GM12878 (cell line): ENCODE measurements at regions not wholly inside any gene's neighbourhood (a gene's known extent, or its start where the extent isn't known, plus 50 kb on each side); places are given as distances from the start of the nearest gene placed in this dataset.
"Not testable (repeated sequence)": the region's sequence is repeated elsewhere in the genome, so short reads cannot be mapped to it uniquely, and the experiment has no call there.

Experiments used
- ATAC-seq: fragments of 200-7000 bp; cut with Tn5 transposase; 3 replicates; pipeline ENCODE4 v1.9.1; 2020; ENCODE audit warnings: mild to moderate bottlenecking, moderate library complexity
- BruUV-seq: library from RNA; stranded (reverse); fragments of 400-500 nt; replicated peaks from 2 replicates; lab custom pipeline; 2021; lab: Mats Ljungman, UMichigan
- CTCF ChIA-PET: fragments of 300-600 bp; sonication (Branson Sonifier 250); formaldehyde crosslinking; extraction: SDS; loops from one replicate; lab custom pipeline; 2021; ENCODE audit warnings: inconsistent platforms; lab: Yijun Ruan, JAX
- POLR2A ChIA-PET: fragments of 350-600 bp; formaldehyde crosslinking; extraction: SDS; loops from one replicate; lab custom pipeline; 2021; ENCODE audit warnings: inconsistent platforms; lab: Charles Lee
- RAD21 ChIA-PET: fragments of 300-600 bp; sonication (Branson Sonifier 250); formaldehyde crosslinking; loops from one replicate; lab custom pipeline; 2023; ENCODE audit warnings: antibody characterized with exemption; ENCODE audit not compliant: unreplicated experiment; lab: Charles Lee
- SMC1A ChIA-PET: fragments of 300-600 bp; sonication (Branson Sonifier 250); formaldehyde crosslinking; loops from one replicate; lab custom pipeline; 2023; ENCODE audit not compliant: unreplicated experiment, uncharacterized antibody; lab: Charles Lee
- DNase-seq: peaks from one replicate; pipeline ENCODE4 v3.0.0-alpha.2; 2011; ENCODE audit warnings: low read depth, low spot score
- FAIRE-seq: peaks from 3 replicates; lab custom pipeline; 2011; peaks lifted over from hg19 to GRCh38; lab: Jason Lieb, UNC
- H2AFZ ChIP-seq: 2 replicates; pipeline ENCODE4 v1.6.0; 2011; ENCODE audit warnings: low read depth, low read length, control low read depth; ENCODE audit not compliant: control insufficient read depth
- H3K27ac ChIP-seq: 2 replicates; pipeline ENCODE4 v1.5.1; 2011; ENCODE audit warnings: control low read depth; ENCODE audit not compliant: control insufficient read depth, insufficient read depth
- H3K27me3 ChIP-seq, 2 experiments: replicated peaks in 1 of 2; 2 replicates each; pipeline versions ENCODE4 v1.6.0 to v1.6.1; 2011; ENCODE audit warnings: low read length in 1 of 2; ENCODE audit not compliant: control insufficient read depth in 2 of 2, insufficient read depth in 2 of 2
- H3K36me3 ChIP-seq, 2 experiments: 2 replicates each; pipeline ENCODE4 v1.5.1; 2011; ENCODE audit warnings: low read length in 1 of 2; ENCODE audit not compliant: control insufficient read depth in 2 of 2, insufficient read depth in 2 of 2
- H3K4me1 ChIP-seq: 2 replicates; pipeline ENCODE4 v1.6.1; 2011; ENCODE audit warnings: mild to moderate bottlenecking, low read length, moderate library complexity, mixed read lengths; ENCODE audit not compliant: control insufficient read depth, insufficient read depth
- H3K4me2 ChIP-seq: 2 replicates; pipeline ENCODE4 v1.6.0; 2011; ENCODE audit warnings: control low read depth; ENCODE audit not compliant: control insufficient read depth, insufficient read depth
- H3K4me3 ChIP-seq: fragments of 200-600 bp; sonication (generic); 2 replicates; pipeline ENCODE4 v1.5.1; 2016
- H3K79me2 ChIP-seq: 2 replicates; pipeline ENCODE4 v1.6.0; 2011; ENCODE audit warnings: low read length; ENCODE audit not compliant: control insufficient read depth, insufficient read depth
- H3K9ac ChIP-seq: 2 replicates; pipeline ENCODE4 v1.8.0; 2011; ENCODE audit warnings: low read length, control low read depth, mixed read lengths; ENCODE audit not compliant: control insufficient read depth, insufficient read depth
- H3K9me3 ChIP-seq: replicated peaks from 3 replicates; pipeline ENCODE4 v1.5.1; 2011; ENCODE audit warnings: mild to moderate bottlenecking, low read length; ENCODE audit not compliant: control insufficient read depth, insufficient read depth
- H4K20me1 ChIP-seq: 2 replicates; pipeline ENCODE4 v1.6.0; 2011; ENCODE audit not compliant: control insufficient read depth, insufficient read depth
- BMI1 ChIP-seq: fragments of 450-650 bp; IDR thresholded peaks from 2 replicates; pipeline ENCODE4 v1.6.1; 2016; ENCODE audit warnings: mild to moderate bottlenecking, moderate library complexity, borderline replicate concordance
- JUNB ChIP-seq: IDR thresholded peaks from 2 replicates; pipeline ENCODE4 v1.6.1; 2016; ENCODE audit warnings: antibody characterized with exemption, mild to moderate bottlenecking
- STAT3 ChIP-seq: IDR thresholded peaks from 2 replicates; pipeline ENCODE4 v1.6.1; 2011; ENCODE audit warnings: low read depth, low read length, improper control_type of control experiment
- TBL1XR1 ChIP-seq: IDR thresholded peaks from 2 replicates; pipeline ENCODE4 v1.6.1; 2012; ENCODE audit warnings: low read depth, low read length, improper control_type of control experiment
- ZNF274 ChIP-seq: IDR thresholded peaks from one replicate; pipeline ENCODE4 v1.8.0; 2011; ENCODE audit not compliant: insufficient read length, insufficient read depth
- WGBS: methylation state at CpG from one replicate; pipeline ENCODE4 v1.1.6; 2016; ENCODE audit warnings: low lambda C conversion rate; ENCODE audit not compliant: insufficient replicate concordance, insufficient coverage; ENCODE audit errors: missing lambda C conversion rate; 5-methylcytosine and 5-hydroxymethylcytosine counted together
- in situ Hi-C: fragments of 300-500 bp; cut with MboI; formaldehyde crosslinking; loops from 9 replicates; pipeline ENCODE4 v1.14.3; 2018; ENCODE audit warnings: mixed read lengths
- intact Hi-C: fragments of 100-400 bp; cut with micrococcal nuclease; formaldehyde crosslinking; loops from one replicate; pipeline ENCODE4 v1.14.2; 2022; ENCODE audit not compliant: unreplicated experiment

GRCh38 chr14:54026671-54027070 is 70.0 kb upstream of the BMP4 start (continued):
- TF ChIP-seq ZNF274 (no peak), TBL1XR1 (no peak), BMI1 (no peak), STAT3 (no peak), JUNB (no peak)

GRCh38 chr14:54030996-54031395 is 74.4 kb upstream of the BMP4 start:
- H3K9me3 ChIP-seq, H3K79me2 ChIP-seq, ATAC-seq, H3K27me3 ChIP-seq, DNase-seq, RAD21 ChIA-PET, POLR2A ChIA-PET, H3K4me2 ChIP-seq, H3K4me3 ChIP-seq, intact Hi-C loops, SMC1A ChIA-PET, H3K9ac ChIP-seq, BruUV-seq, H2AFZ ChIP-seq, CTCF ChIA-PET, H3K27ac ChIP-seq, H3K36me3 ChIP-seq, FAIRE-seq, H3K4me1 ChIP-seq, H4K20me1 ChIP-seq, in situ Hi-C loops: not testable (repeated sequence)
- 47% methylated on average over 1 of the region's 1 CpG for WGBS

GRCh38 chr14:54033285-54033684 is 76.7 kb upstream of the BMP4 start:
- H3K79me2 ChIP-seq, result not testable (repeated sequence)

More at GRCh38 chr14:54033285-54033684, 76.7 kb upstream of the BMP4 start:
- FAIRE-seq, CTCF ChIA-PET, H3K4me1 ChIP-seq, H3K27ac ChIP-seq, H3K27me3 ChIP-seq, H3K36me3 ChIP-seq, H3K4me2 ChIP-seq, H2AFZ ChIP-seq, H3K9me3 ChIP-seq, H3K4me3 ChIP-seq, BruUV-seq, POLR2A ChIA-PET, RAD21 ChIA-PET, DNase-seq, H4K20me1 ChIP-seq, H3K9ac ChIP-seq, SMC1A ChIA-PET, in situ Hi-C loops, intact Hi-C loops, ATAC-seq: not testable (repeated sequence)
- 33% methylated on average over 7 of the region's 7 CpGs for WGBS
